ENCODE measurements at regions not wholly inside any gene's neighbourhood (a gene's known extent, or its start where the extent isn't known, plus 50 kb on each side); places are given as distances from the start of the nearest gene placed in this dataset.

DNA sequence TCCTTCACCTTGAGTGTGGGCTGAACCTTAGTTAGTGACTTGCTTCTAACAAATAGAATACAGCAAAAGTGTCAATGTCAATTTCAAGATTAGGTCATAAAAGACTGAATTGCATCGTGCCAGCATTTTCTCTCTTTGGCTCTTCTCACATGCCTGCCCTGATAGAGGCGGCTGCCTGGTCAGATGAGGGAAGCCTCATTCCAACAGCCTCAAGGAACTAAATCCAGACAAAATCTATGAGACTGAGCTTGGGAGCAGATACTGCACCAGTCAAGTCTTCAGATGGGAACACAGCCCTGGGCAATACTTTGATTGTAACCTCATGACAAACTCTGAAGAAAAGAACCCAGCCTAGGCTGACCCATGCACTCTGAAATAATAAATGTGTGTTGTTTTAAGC lies 63.5 kb upstream of the MFGE8 start:
- H3K27me3 ChIP-seq (ENCODE audit: insufficient read depth, low read length), result no peaks in the 10 kb centered on the region
- H3K4me2 ChIP-seq (ENCODE audit: low read length), result no peak overlapping the region
- POLR2A ChIA-PET, result no interaction called here
- no peak overlapping the region for H3K4me3 ChIP-seq (replicated peaks in 1 of 2; ENCODE audit: low read depth in 1 of 2, low read length in 2 of 2)
- H3K9ac ChIP-seq (ENCODE audit: low read length), result no peak overlapping the region
- intact Hi-C loops (cut with micrococcal nuclease), result no loop called here
- H3K36me3 ChIP-seq (ENCODE audit: control insufficient read depth in 1 of 2, insufficient read depth in 2 of 2, low read length in 2 of 2), result no peaks in the 10 kb centered on the region
- no peak overlapping the region for H2AFZ ChIP-seq (ENCODE audit: low read depth, low read length, poor library complexity, severe bottlenecking)
- no peaks in the 10 kb centered on the region for H4K20me1 ChIP-seq (ENCODE audit: insufficient read depth)
- H3K79me2 ChIP-seq (ENCODE audit: insufficient read depth, low read length), result no peaks in the 10 kb centered on the region
- CTCF ChIA-PET, result no interaction called here
- H3K4me1 ChIP-seq (ENCODE audit: control insufficient read depth in 1 of 2, insufficient read depth in 2 of 2, low read length in 2 of 2), result no peaks in the 10 kb centered on the region
- TF ChIP-seq YY1 (IDR thresholded peaks at IDR 0.05; ENCODE audit: extremely low read depth, insufficient replicate concordance, low read depth, low read length), result no peak
- H3K9me2 ChIP-seq (ENCODE audit: insufficient read depth), result no peaks in the 10 kb centered on the region
- ATAC-seq (no peak), DNase-seq (ENCODE audit: low read depth, low spot score) (no peak)
- RAD21 ChIA-PET (ENCODE audit: low non-redundant PET in 1 of 2, low total read pairs in 2 of 2, uncharacterized antibody in 2 of 2, unreplicated experiment in 2 of 2), result no interaction called here
- BruUV-seq (replicated peaks), result no TSS peak
- H3K27ac ChIP-seq (ENCODE audit: low read depth, low read length), result no peak overlapping the region
- no peaks in the 10 kb centered on the region for H3K9me3 ChIP-seq (ENCODE audit: control insufficient read depth in 1 of 2, insufficient read depth in 1 of 2, low read depth in 1 of 2, low read length in 2 of 2)

DNA sequence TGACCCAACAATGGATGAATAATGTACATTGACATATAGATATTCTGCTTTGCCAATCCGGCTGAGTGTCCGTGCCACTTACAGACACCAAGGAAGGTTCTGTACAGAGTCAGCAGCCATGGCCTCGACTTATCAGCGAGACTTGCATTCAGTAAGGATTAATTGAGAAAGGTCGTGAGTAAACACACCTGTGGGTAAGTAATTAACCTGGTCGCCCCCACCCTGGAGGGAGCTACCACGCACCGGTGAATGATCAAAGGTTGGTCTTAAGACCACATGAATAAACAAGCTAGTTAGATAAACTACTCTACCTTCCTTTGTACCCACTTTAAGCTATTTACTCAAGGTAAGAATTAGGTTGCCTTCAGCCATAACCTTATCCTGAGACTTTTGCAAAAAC lies 66.5 kb upstream of the MFGE8 start:
- TF ChIP-seq EZH2 (IDR thresholded peaks at IDR 0.05) (no peak), SIN3A (IDR thresholded peaks at IDR 0.05; ENCODE audit: low read depth) (no peak), SRF (IDR thresholded peaks at IDR 0.05; ENCODE audit: low read depth) (no peak), CBX3 (IDR thresholded peaks at IDR 0.05; ENCODE audit: low read depth) (no peak), ZNF274 (IDR thresholded peaks at IDR 0.05; ENCODE audit: low read depth, low read length) (no peak), JUND (IDR thresholded peaks at IDR 0.05) (no peak), POLR2AphosphoS5 (IDR thresholded peaks at IDR 0.05; ENCODE audit: low read depth, low read length) (no peak), CEBPB (IDR thresholded peaks at IDR 0.05; ENCODE audit: low read depth) (no peak), YY1 (IDR thresholded peaks at IDR 0.05; ENCODE audit: extremely low read depth, insufficient replicate concordance, low read depth, low read length) (no peak), ELF1 (IDR thresholded peaks at IDR 0.05; ENCODE audit: borderline replicate concordance, low read depth) (no peak), ZFX (IDR thresholded peaks at IDR 0.05) (no peak), SP1 (IDR thresholded peaks at IDR 0.05; ENCODE audit: low read depth) (no peak), RAD21 (IDR thresholded peaks at IDR 0.05; ENCODE audit: low read depth) (no peak), EGR1 (IDR thresholded peaks at IDR 0.05; ENCODE audit: low read depth) (no peak)
- TF ChIP-seq, protein P1, sequence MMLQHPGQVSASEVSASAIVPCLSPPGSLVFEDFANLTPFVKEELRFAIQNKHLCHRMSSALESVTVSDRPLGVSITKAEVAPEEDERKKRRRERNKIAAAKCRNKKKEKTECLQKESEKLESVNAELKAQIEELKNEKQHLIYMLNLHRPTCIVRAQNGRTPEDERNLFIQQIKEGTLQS (IDR thresholded peaks at IDR 0.05), result no peak
- TF ChIP-seq, protein P2, sequence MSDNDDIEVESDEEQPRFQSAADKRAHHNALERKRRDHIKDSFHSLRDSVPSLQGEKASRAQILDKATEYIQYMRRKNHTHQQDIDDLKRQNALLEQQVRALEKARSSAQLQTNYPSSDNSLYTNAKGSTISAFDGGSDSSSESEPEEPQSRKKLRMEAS (IDR thresholded peaks at IDR 0.05), result no peak
- TF ChIP-seq, protein P3, sequence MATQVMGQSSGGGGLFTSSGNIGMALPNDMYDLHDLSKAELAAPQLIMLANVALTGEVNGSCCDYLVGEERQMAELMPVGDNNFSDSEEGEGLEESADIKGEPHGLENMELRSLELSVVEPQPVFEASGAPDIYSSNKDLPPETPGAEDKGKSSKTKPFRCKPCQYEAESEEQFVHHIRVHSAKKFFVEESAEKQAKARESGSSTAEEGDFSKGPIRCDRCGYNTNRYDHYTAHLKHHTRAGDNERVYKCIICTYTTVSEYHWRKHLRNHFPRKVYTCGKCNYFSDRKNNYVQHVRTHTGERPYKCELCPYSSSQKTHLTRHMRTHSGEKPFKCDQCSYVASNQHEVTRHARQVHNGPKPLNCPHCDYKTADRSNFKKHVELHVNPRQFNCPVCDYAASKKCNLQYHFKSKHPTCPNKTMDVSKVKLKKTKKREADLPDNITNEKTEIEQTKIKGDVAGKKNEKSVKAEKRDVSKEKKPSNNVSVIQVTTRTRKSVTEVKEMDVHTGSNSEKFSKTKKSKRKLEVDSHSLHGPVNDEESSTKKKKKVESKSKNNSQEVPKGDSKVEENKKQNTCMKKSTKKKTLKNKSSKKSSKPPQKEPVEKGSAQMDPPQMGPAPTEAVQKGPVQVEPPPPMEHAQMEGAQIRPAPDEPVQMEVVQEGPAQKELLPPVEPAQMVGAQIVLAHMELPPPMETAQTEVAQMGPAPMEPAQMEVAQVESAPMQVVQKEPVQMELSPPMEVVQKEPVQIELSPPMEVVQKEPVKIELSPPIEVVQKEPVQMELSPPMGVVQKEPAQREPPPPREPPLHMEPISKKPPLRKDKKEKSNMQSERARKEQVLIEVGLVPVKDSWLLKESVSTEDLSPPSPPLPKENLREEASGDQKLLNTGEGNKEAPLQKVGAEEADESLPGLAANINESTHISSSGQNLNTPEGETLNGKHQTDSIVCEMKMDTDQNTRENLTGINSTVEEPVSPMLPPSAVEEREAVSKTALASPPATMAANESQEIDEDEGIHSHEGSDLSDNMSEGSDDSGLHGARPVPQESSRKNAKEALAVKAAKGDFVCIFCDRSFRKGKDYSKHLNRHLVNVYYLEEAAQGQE (IDR thresholded peaks at IDR 0.05; ENCODE audit: low read depth), result no peak
- TF ChIP-seq, protein P4, sequence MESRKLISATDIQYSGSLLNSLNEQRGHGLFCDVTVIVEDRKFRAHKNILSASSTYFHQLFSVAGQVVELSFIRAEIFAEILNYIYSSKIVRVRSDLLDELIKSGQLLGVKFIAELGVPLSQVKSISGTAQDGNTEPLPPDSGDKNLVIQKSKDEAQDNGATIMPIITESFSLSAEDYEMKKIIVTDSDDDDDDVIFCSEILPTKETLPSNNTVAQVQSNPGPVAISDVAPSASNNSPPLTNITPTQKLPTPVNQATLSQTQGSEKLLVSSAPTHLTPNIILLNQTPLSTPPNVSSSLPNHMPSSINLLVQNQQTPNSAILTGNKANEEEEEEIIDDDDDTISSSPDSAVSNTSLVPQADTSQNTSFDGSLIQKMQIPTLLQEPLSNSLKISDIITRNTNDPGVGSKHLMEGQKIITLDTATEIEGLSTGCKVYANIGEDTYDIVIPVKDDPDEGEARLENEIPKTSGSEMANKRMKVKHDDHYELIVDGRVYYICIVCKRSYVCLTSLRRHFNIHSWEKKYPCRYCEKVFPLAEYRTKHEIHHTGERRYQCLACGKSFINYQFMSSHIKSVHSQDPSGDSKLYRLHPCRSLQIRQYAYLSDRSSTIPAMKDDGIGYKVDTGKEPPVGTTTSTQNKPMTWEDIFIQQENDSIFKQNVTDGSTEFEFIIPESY (IDR thresholded peaks at IDR 0.05; ENCODE audit: extremely low read depth, insufficient replicate concordance, low read length), result no peak
- no peak overlapping the region for H2AFZ ChIP-seq (ENCODE audit: low read depth, low read length, poor library complexity, severe bottlenecking)
- no peaks in the 10 kb centered on the region for H3K27me3 ChIP-seq (ENCODE audit: insufficient read depth, low read length)
- H3K4me1 ChIP-seq (ENCODE audit: control insufficient read depth in 1 of 2, insufficient read depth in 2 of 2, low read length in 2 of 2), result peaks cover 0 to 7% of the 10 kb centered on the region in 2 experiments; a peak in 2 of 4 replicates
- POLR2A ChIA-PET, result no interaction called here
- no peak overlapping the region for H3K9ac ChIP-seq (ENCODE audit: low read length)
- intact Hi-C loops (cut with micrococcal nuclease), result no loop called here
- H4K20me1 ChIP-seq (ENCODE audit: insufficient read depth), result no peaks in the 10 kb centered on the region
- no peaks in the 10 kb centered on the region for H3K36me3 ChIP-seq (ENCODE audit: control insufficient read depth in 1 of 2, insufficient read depth in 2 of 2, low read length in 2 of 2)
- H3K9me2 ChIP-seq (ENCODE audit: insufficient read depth), result no peaks in the 10 kb centered on the region
- no peaks in the 10 kb centered on the region for H3K79me2 ChIP-seq (ENCODE audit: insufficient read depth, low read length)
- DNase-seq (ENCODE audit: low read depth, low spot score) (no peak), ATAC-seq (no peak)
- RAD21 ChIA-PET (ENCODE audit: low non-redundant PET in 1 of 2, low total read pairs in 2 of 2, uncharacterized antibody in 2 of 2, unreplicated experiment in 2 of 2), result no interaction called here
- H3K27ac ChIP-seq (ENCODE audit: low read depth, low read length), result no peak overlapping the region
- CTCF ChIA-PET, result no interaction called here
- no peaks in the 10 kb centered on the region for H3K9me3 ChIP-seq (ENCODE audit: control insufficient read depth in 1 of 2, insufficient read depth in 1 of 2, low read depth in 1 of 2, low read length in 2 of 2)
- H3K4me3 ChIP-seq (replicated peaks in 1 of 2; ENCODE audit: low read depth in 1 of 2, low read length in 2 of 2), result no peak overlapping the region
- no peak overlapping the region for H3K4me2 ChIP-seq (ENCODE audit: low read length)
- BruUV-seq (replicated peaks), result no TSS peak
